ENCODE measurements at regions not wholly inside any gene's neighbourhood (a gene's known extent, or its start where the extent isn't known, plus 50 kb on each side); places are given as distances from the start of the nearest gene placed in this dataset.

DNA sequence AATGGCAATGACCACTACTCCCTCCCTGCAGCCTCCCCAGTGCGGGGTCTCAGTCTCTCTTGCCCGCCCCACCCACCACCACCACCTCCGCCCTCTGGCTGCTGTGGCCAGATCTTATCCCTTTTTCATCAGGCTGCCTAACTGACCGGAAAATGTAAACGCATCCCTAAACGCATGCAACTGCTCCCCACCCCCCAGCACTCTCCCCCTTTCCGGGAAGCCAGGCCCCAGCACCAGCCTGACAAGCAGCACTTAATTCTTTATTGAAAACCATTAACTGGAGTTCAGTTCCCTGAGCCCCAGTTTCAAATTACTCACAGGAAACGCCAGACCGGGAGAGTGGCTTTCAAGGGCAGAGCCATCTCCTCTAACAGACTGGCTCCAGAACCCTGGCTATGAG, 147.7 kb downstream of the DMRTA2 start:
- 14% methylated on average over 9 of the region's 9 CpGs; no CpG with 5 or more reads in 1 of the 2 donors for WGBS, 2 donors (ENCODE audit: low coverage in 1 of 2)

DNA sequence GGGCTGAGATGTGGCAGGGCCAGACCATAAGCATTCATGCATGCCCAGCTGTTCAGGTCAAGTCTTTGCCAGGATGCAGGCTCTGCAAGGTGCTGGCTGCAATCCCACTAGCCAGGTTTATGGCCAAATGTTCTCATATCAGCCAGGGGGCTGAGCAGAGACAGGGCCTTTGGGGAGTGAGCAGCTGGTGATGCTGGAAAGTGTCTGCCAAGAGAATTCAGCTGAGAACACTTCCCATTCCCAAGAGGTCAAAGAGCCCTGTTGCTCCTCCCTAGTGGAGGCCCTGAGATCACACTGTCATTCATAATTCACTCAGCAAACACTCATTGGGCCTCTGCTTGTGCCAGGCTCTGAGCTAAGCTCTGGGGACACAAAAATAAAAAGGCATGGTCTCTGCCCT, 150.3 kb downstream of the DMRTA2 start:
- no peaks in the 10 kb centered on the region for H3K36me3 ChIP-seq
- H3K9me3 ChIP-seq, result no peaks in the 10 kb centered on the region
- in situ Hi-C loops (cut with MboI; ENCODE audit: low pct_ligation_motif_present in 1 of 4, low pct_unique_long_range_greater_than_20kb in 1 of 4, low sequenced_read_pairs in 3 of 4) (no loop called here), intact Hi-C loops (cut with DNase I; ENCODE audit: low total_unique reads) (no loop called here)
- TF ChIP-seq POLR2AphosphoS5 (IDR thresholded peaks at IDR 0.05), result no peak
- TF ChIP-seq, protein P1, sequence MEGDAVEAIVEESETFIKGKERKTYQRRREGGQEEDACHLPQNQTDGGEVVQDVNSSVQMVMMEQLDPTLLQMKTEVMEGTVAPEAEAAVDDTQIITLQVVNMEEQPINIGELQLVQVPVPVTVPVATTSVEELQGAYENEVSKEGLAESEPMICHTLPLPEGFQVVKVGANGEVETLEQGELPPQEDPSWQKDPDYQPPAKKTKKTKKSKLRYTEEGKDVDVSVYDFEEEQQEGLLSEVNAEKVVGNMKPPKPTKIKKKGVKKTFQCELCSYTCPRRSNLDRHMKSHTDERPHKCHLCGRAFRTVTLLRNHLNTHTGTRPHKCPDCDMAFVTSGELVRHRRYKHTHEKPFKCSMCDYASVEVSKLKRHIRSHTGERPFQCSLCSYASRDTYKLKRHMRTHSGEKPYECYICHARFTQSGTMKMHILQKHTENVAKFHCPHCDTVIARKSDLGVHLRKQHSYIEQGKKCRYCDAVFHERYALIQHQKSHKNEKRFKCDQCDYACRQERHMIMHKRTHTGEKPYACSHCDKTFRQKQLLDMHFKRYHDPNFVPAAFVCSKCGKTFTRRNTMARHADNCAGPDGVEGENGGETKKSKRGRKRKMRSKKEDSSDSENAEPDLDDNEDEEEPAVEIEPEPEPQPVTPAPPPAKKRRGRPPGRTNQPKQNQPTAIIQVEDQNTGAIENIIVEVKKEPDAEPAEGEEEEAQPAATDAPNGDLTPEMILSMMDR (IDR thresholded peaks at IDR 0.05), result no peak
- no peak for TF ChIP-seq EP300 (IDR thresholded peaks at IDR 0.05; ENCODE audit: low read depth)
- no peak for TF ChIP-seq POLR2A (IDR thresholded peaks at IDR 0.05)
- no peaks in the 10 kb centered on the region for H3K4me1 ChIP-seq
- no peak overlapping the region for H3K4me3 ChIP-seq
- H3K27me3 ChIP-seq, result peaks cover 20% of the 10 kb centered on the region
- H3K27ac ChIP-seq, result no peak overlapping the region
- DNase-seq, result no peak

More for the DNA sequence above, 147.7 kb downstream of the DMRTA2 start:
- intact Hi-C loops (cut with DNase I; ENCODE audit: low total_unique reads), result no loop called here
- peaks cover 27% of the 10 kb centered on the region for H3K27me3 ChIP-seq
- no peaks in the 10 kb centered on the region for H3K9me3 ChIP-seq
- no peak overlapping the region for H3K27ac ChIP-seq
- H3K4me3 ChIP-seq, result no peak overlapping the region
- DNase-seq, result no peak
- H3K4me1 ChIP-seq, result no peaks in the 10 kb centered on the region
- TF ChIP-seq EP300 (IDR thresholded peaks at IDR 0.05; ENCODE audit: low read depth) (no peak), POLR2A (IDR thresholded peaks at IDR 0.05) (no peak), POLR2AphosphoS5 (IDR thresholded peaks at IDR 0.05) (no peak)
- TF ChIP-seq, protein P1 (IDR thresholded peaks at IDR 0.05), result no peak
- no peaks in the 10 kb centered on the region for H3K36me3 ChIP-seq
- in situ Hi-C loops (cut with MboI; ENCODE audit: low pct_ligation_motif_present in 1 of 4, low pct_unique_long_range_greater_than_20kb in 1 of 4, low sequenced_read_pairs in 3 of 4), result no loop called here

DNA sequence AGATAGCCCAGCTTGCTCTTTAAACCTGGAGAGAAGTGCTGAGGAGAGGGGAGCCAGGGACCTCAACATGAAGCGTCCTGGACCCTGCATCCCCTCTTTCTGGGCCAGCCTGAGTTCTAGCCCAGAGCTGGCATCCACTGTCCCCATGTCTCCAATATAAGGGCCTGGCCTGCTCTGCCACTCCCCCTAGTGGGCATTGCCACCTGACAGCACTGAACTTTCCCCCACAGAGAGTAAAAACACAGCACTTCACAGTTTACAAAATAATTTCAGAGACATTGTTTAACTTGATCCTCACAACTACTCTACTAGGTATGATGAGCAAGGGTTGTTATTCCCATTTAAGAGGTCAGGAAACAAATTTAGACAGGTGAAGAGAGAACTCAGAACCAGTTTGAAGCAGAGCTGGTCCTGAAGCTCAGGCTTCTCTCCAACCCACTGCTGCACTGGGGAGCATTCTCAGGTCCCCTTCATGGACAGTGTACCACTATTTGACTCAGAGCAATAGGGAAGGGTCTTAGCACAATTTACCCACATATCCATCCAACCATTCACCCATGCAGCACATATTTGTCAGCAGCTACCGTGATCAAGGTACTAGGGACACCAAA, 151.2 kb downstream of the DMRTA2 start:
- intact Hi-C loops (cut with DNase I; ENCODE audit: low total_unique reads), result no loop called here
- no peaks in the 10 kb centered on the region for H3K9me3 ChIP-seq
- 56% methylated on average over 2 of the region's 2 CpGs; no CpG with 5 or more reads in 1 of the 2 donors for whole genome bisulfite sequencing, 2 donors (ENCODE audit: low coverage in 1 of 2)

DNA sequence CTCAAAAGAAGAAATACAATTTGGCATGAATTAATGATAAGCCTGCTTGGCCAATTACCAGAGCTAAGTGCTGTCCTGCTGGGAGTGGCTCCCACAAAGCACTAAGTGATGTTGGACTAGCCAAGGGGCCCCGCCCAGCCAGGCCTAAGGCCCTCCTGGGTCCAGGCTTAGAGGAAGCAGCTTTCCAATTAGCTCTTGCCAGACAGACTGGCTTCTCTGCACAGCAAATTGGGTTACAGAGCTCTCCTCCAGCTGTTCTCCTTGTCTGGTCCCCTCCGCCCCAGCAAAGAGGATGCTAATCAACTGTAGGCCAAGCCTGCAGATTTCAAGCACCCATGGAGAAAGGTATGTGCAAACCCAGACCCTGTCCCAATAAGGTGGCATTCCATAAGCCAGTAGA, 151.9 kb downstream of the DMRTA2 start:
- in situ Hi-C loops (cut with MboI; ENCODE audit: low pct_ligation_motif_present in 1 of 4, low pct_unique_long_range_greater_than_20kb in 1 of 4, low sequenced_read_pairs in 3 of 4) (no loop called here), intact Hi-C loops (cut with DNase I; ENCODE audit: low total_unique reads) (no loop called here)
- Histone ChIP-seq H3K27ac (no peak overlapping the region), H3K27me3 (peaks cover 7% of the 10 kb centered on the region), H3K36me3 (no peaks in the 10 kb centered on the region), H3K9me3 (no peaks in the 10 kb centered on the region), H3K4me1 (no peaks in the 10 kb centered on the region), H3K4me3 (no peak overlapping the region)
- 84% methylated on average over 2 of the region's 2 CpGs; no CpG with 5 or more reads in 1 of the 2 donors for WGBS, 2 donors (ENCODE audit: low coverage in 1 of 2)
- DNase-seq, result no peak
- TF ChIP-seq POLR2A (IDR thresholded peaks at IDR 0.05) (no peak), POLR2AphosphoS5 (IDR thresholded peaks at IDR 0.05) (no peak), EP300 (IDR thresholded peaks at IDR 0.05; ENCODE audit: low read depth) (no peak)
- TF ChIP-seq, protein P1 (IDR thresholded peaks at IDR 0.05), result no peak

More for the DNA sequence above, 151.2 kb downstream of the DMRTA2 start:
- in situ Hi-C loops (cut with MboI; ENCODE audit: low pct_ligation_motif_present in 1 of 4, low pct_unique_long_range_greater_than_20kb in 1 of 4, low sequenced_read_pairs in 3 of 4), result no loop called here
- H3K36me3 ChIP-seq, result no peaks in the 10 kb centered on the region
- H3K4me3 ChIP-seq, result no peak overlapping the region
- DNase-seq, result peak; percentile 40
- no peak overlapping the region for H3K27ac ChIP-seq
- no peaks in the 10 kb centered on the region for H3K4me1 ChIP-seq
- TF ChIP-seq POLR2AphosphoS5 (IDR thresholded peaks at IDR 0.05), result no peak
- no peak for TF ChIP-seq EP300 (IDR thresholded peaks at IDR 0.05; ENCODE audit: low read depth)
- TF ChIP-seq, protein P1 (IDR thresholded peaks at IDR 0.05), result peak; percentile 29 to 50 (median 32)
- TF ChIP-seq POLR2A (IDR thresholded peaks at IDR 0.05), result no peak
- peaks cover 11% of the 10 kb centered on the region for H3K27me3 ChIP-seq
